C4-2B (cell line): ENCODE measurements at regions not wholly inside any gene's neighbourhood (a gene's known extent, or its start where the extent isn't known, plus 50 kb on each side); places are given as distances from the start of the nearest gene placed in this dataset.

Source experiments
- H3K27ac ChIP-seq: fragments of 450-650 bp; 2 replicates; pipeline ENCODE4 v1.5.1; 2017
- ZFX ChIP-seq: fragments of 450-650 bp; IDR thresholded peaks from 2 replicates; pipeline ENCODE4 v1.6.1; 2017
- TF ChIP-seq, protein P1 (sequence below): fragments of 450-650 bp; conservative IDR thresholded peaks from 2 replicates; pipeline ENCODE4 v1.5.1; 2017; ENCODE audit warnings: mild to moderate bottlenecking

DNA sequence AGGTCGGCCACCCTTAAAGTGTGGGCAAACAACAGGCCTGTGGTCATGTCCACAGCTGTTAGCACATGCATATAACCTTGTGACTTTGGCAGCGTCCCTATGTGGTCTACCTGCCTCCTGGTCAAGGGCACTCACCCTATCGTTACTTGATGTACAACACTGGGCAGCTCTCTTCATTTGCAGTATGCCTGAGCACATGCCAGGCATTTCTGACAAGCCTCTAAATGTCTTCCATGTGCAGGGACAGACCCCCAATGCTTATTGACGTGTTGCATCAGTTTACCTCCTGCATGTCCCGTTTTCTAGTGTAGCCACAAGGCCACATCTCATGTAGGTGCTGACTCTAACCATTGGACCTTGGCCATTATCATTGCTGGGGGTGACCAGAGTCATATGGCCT, 731.7 kb upstream of the MIR17HG start:
- no peak for TF ChIP-seq ZFX
- TF ChIP-seq, protein P1, sequence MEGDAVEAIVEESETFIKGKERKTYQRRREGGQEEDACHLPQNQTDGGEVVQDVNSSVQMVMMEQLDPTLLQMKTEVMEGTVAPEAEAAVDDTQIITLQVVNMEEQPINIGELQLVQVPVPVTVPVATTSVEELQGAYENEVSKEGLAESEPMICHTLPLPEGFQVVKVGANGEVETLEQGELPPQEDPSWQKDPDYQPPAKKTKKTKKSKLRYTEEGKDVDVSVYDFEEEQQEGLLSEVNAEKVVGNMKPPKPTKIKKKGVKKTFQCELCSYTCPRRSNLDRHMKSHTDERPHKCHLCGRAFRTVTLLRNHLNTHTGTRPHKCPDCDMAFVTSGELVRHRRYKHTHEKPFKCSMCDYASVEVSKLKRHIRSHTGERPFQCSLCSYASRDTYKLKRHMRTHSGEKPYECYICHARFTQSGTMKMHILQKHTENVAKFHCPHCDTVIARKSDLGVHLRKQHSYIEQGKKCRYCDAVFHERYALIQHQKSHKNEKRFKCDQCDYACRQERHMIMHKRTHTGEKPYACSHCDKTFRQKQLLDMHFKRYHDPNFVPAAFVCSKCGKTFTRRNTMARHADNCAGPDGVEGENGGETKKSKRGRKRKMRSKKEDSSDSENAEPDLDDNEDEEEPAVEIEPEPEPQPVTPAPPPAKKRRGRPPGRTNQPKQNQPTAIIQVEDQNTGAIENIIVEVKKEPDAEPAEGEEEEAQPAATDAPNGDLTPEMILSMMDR: no peak
- H3K27ac ChIP-seq: no peak overlapping the region

DNA sequence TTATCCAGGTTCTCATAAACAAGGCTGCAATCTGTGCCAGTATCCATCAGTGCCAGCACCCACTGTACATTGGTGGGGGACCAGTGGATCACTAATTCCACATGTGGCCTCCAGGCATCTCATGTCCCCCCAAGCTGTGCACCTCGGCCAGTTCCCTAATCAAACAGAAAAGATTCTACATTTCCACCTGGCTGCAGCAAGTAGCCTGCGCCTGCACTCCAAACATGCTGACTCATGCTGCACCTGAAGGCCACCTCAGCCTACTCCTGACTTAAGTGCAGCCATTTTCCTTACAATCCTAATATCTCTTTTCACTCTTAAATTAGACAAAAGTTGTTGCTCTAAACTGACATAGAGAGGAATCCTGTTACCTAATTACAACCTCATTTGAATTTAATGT, 729.4 kb upstream of the MIR17HG start:
- TF ChIP-seq, protein P1: no peak
- TF ChIP-seq ZFX: no peak

DNA sequence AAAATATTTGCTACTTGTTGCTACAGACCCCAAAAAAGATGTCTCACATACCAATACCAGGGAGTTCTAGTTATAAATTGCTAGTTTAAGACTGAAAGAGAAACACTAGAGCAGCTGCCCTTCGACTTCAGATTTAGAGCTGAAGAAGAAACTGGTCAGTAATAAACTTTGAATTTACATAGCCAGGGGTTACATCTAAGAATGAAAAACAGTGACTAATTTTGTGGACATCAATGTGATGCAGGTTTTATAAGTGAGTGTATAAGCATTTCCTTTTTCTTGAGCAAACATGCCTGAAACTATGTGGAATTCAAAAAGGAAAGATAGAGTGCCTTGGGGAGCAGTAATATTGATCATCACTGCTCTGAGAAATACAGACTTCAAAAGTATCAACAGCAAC, 724.9 kb upstream of the MIR17HG start:
- TF ChIP-seq ZFX: no peak
- TF ChIP-seq, protein P1: no peak
- no peak overlapping the region for H3K27ac ChIP-seq

More for the DNA sequence above, 729.4 kb upstream of the MIR17HG start:
- H3K27ac ChIP-seq: no peak overlapping the region

DNA sequence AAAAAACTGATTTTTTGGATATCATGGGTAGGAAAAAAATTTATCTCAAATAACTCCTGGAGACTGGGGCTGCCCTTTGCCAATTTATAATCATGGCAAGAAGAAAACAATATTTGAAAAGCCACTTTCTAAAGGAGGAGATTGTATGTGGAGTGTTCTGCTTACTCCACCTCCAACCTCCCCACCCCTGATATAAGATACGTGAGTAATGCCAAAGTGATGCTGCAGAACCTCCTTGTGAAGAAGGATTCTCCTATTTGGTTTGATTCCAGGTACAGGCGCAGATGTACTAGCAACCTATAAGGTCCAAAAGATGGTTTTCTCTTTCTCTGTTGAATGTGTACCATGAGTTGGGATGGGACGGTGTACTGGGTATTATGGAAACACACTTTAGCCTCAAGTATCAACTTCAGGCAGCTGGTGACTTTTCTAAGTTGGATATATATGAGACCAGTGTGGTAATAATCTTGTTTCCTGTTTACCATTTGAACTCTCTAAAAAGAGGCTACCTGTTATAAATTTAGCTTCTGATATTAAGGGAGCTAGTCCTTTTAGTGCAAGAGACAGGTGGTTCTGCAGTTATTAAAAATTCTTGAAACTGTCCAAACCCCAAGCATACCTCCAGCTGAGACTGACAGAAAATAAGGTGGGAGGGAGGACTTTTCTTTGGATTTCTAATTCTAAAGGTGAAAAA, 724.0 kb upstream of the MIR17HG start:
- no peak overlapping the region for H3K27ac ChIP-seq
- TF ChIP-seq, protein P1: no peak
- no peak for TF ChIP-seq ZFX

DNA sequence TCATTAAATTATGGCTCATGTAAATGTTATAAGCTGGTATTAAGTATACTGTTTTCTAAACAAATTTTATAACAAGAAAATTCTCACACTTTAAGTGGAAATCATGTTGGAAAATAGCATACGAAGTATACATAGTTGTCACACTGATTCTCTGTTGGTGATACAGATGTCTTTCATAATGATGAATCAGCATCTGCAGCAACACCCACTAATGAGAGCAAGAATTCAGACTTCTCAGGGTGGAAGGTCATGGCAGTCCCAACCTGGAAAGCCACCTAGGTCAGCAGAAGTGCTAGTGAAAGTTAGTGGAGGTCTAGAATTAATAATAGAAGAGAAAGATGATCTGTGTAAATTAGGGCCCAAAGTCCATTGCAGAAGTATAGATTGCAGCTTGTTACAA, 719.7 kb upstream of the MIR17HG start:
- H3K27ac ChIP-seq: no peak overlapping the region
- TF ChIP-seq ZFX: no peak
- TF ChIP-seq, protein P1: no peak

DNA sequence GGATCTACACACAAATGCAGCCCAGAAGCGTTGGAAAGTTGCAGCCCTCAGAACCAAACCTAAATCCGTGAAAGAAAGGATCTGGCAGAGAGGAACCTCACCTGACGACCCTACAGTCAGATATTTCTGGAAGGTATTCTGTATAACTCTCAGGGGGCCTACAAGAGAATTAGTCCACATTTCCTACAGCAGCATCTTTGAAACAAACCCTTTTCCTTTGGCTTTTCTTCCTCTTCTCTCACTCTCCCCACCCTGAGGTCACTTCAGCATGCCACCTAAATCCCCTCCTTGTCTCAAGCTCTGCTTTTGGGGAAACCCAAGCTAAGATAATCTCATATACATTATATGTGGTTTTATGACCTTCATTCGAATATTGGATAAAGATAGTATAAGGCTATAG, 719.0 kb upstream of the MIR17HG start:
- no peak for TF ChIP-seq ZFX
- TF ChIP-seq, protein P1: no peak
- H3K27ac ChIP-seq: no peak overlapping the region

DNA sequence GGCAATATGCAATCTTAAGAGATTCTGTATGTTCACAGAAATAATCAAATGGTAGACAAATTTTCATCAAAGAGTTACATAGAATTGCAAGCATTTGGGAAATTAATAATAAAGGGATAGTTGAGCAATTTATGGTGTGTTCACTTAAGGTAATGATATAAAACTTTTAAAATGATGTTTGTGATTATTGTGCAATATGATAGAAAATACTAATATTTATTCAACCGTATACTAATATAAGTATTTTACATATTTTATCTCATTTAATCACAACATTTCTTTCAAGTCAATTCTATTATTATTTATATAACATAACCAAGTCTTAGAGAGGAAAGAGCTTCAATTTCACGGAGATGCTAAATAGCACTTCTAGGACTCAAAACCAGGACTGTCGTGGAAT, 716.8 kb upstream of the MIR17HG start:
- H3K27ac ChIP-seq: no peak overlapping the region
- TF ChIP-seq, protein P1: no peak
- TF ChIP-seq ZFX: no peak
